ENCODE measurements at regions not wholly inside any gene's neighbourhood (a gene's known extent, or its start where the extent isn't known, plus 50 kb on each side); places are given as distances from the start of the nearest gene placed in this dataset.
"Not testable (repeated sequence)": the region's sequence is repeated elsewhere in the genome, so short reads cannot be mapped to it uniquely, and the experiment has no call there.

DNA sequence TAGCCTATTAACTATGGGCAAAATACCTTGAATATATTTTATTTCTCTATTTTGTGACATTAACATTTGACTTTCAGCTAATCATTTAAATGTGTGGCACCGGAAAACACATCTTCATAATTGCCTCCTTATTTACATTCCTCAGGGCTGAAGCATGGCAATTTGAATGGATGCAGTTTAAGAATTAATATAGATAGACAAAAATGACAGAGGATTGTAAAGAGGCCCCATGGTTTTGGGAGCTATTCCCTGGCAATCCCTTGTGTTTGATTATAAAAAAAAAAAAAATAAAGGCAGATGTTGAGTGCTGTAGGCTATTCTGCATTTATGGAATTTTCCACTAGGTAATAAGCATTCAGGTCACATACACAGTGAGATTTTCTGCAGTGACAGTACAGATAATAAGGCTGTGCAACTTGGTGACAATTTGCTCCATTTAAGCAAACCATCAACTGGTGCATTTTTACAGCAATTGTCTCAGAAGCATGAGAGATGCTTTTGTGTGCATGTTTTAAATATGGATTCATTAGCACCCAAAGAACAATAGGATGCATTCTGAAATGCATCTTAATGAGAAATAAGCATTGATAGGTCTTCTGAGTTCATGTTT is 123.2 kb upstream of the SLC38A4 start:
- DNase-seq = no peak

GRCh38 chr12:46950094-46950493 is 124.3 kb upstream of the SLC38A4 start:
- no peak for DNase-seq

- no peak for DNase-seq
Measured at GRCh38 chr12:46952880-46953483, 126.4 kb upstream of the PCED1B start.

DNA sequence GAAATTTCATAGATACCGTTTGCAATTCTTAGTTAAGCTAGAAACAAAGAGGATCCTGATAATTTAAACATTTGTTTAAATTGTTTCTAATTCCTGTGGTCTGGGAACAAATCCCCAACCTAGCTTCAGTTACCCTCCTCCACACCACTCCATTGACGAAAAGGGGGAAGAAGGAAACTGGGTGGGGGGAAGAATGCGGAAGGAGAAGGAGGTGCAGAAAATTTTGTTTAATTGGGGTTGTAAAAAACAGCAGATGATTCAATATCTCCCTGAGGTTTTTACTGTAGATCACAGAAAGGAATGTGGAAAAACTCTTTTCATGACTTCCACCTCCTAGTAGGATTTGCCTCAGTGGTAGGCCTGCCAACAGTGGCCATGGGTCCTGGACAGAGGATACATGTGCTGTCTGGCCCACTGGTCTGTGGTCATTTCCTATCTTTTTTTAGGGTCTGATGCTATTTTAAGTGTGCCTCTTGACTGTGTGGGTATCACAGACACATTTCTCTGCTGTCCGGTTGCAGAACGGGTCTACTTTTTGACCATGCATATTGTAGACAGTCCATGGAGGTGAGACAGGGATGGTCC is 122.9 kb upstream of the PCED1B start:
- no peak for DNase-seq

DNA sequence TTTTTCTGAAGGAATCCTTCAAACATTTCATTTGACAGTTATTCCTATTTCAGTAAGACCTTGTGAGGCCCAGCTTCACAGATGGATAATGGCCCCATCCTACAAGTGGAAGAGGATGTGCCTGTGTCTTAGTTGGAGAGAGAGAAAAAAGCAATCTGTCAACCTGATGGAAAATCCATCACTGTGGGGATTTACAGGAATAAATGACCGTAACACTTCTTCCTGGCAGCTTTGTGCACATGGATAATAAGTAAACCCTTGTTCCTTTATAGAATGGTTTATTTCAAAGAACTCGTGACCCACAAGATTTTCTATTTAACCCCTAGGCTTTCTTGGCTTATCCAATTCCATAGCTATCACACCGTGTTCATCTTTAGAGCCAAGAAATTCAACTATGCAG is 121.4 kb upstream of the PCED1B start:
- DNase-seq = no peak

GRCh38 chr12:46958599-46959290 is 120.7 kb upstream of the PCED1B start:
- DNase-seq = no peak

GRCh38 chr12:46959502-46959901 is 119.9 kb upstream of the PCED1B start:
- DNase-seq = no peak

- DNase-seq = no peak
Measured at GRCh38 chr12:46960681-46961080, 118.7 kb upstream of the PCED1B start.

DNA sequence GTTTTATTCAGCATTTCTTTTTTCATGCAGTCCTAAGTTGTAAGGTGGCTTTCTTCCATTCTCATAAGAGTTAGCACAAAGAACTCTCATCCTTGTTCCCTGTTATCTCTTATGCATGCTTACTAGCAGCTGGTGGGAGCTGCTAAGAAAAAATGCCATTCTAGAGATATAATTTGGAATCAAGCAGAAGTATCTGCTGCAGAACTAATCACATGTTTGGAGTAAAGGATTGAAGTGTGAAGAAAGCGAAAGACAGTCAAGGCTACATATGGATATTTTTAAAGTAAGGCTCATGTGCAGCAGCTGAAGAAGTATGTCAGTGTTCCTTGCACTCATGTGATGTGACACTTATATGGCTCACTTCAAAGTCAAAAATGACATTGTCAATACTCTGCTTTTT is 116.2 kb upstream of the PCED1B start:
- DNase-seq = no peak

DNA sequence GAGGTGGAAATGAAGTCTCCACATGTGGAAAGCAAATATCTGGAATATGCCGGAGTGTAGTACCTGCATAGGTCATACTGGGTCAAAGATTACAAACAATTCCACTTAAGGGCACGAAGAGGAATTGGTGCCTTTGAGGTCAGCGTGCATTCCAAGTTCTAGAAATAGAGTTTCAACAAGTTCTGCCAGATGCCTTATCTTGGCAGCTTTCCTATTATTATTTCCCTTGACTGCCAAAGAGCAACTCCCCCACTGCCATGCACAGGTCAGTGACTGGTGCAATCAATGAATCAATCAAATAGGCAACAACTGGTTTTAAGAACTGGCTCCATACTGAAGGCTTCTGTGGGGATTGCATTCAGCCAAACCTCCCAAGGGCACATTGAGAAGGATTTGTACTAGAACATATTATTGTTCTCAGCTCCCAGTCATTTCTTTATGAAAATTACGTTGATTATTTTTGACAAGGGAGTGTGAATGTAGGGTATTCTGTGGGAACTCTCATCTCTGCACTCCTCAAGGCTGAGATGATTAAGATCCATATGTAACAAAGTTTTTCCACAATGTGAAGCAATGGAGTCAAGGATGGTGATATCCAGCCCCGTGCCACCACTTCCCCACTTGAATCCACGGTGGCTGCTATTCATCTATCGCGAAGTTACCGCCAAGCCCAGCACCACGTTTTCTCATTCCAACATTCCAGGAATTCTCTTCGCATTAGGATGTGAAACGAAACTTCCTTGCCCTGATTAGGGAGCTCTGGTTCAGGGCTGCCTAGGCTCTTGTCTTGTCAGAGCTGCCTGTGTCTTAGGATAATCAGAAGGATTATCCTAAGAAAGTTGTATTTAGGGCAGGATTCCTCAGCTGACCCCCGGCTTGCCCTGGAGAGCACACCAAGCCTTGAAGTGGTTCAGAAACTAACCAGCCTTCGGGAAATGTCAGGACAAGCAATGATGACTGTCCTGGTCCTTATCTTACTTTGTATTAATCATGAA is 115.1 kb upstream of the PCED1B start:
- DNase-seq = no peak

- no peak for DNase-seq
Measured at GRCh38 chr12:46965137-46965536, 114.3 kb upstream of the PCED1B start.

DNA sequence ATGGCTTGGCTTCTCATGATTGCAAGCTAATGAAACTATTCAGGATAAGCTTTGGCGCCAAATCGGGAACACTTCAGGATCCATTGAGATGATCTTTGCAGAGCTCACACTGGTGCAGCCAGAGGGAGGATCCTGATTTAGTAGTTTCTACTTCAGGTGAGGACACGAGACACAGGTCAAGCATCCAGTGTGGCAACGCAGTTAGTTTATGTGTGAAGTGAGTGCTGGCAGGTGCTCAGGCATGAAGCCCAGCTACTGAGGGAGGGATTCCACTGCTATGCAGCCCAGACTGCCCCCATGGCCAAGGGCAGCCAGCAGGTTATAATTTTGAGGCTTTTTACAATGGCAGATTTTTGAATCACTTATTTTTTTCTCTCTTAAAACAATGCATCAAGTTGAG is 113.5 kb upstream of the PCED1B start:
- no peak for DNase-seq

- no peak for DNase-seq
Measured at GRCh38 chr12:46970636-46971035, 108.8 kb upstream of the PCED1B start.

- DNase-seq = not testable (repeated sequence)
Measured at GRCh38 chr12:46973937-46974336, 105.5 kb upstream of the PCED1B start.

- no peak for DNase-seq
Measured at GRCh38 chr12:46977871-46978375, 101.5 kb upstream of the PCED1B start.

- no peak for DNase-seq
Measured at GRCh38 chr12:46981622-46982021, 97.8 kb upstream of the PCED1B start.

DNA sequence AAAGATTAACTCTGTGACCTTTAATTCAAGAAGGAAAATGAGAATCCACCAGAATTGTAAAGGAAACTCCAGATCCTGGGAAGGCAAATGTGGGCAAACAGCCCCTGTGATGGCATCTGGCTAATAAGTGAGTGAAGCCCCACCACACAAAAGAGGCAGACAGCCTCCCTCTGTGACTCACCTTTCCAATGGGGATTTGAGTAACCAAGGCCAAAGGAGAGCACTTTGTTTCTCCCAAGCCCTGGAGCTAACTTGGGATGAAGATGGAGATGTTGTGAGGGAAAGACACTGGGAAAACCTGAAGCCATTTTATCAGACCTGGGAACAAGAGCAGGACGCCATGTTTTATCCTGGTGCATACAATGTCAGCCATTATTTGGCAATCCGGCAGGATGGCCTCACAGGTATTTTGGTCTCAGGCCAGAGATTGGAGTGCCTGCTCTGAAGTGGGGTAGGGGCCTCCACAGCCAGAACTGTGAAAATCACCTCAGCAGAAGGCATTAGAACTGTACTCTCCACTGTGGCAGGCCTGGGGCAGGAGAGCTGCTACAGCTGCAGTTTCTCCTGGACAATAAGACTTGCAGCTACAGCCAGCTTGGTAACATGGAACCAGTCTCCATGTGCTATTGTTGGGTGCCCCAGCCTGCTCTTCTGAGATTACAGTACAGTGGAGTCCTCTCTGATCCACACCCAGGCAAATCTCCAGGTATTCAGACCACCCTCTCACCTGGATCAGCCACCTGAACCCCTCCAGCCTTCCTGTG is 96.6 kb upstream of the PCED1B start:
- no peak for DNase-seq

- DNase-seq = no peak
Measured at GRCh38 chr12:46983393-46983793, 96.0 kb upstream of the PCED1B start.

GRCh38 chr12:46983959-46984841 is 95.2 kb upstream of the PCED1B start:
- no peak for DNase-seq

DNA sequence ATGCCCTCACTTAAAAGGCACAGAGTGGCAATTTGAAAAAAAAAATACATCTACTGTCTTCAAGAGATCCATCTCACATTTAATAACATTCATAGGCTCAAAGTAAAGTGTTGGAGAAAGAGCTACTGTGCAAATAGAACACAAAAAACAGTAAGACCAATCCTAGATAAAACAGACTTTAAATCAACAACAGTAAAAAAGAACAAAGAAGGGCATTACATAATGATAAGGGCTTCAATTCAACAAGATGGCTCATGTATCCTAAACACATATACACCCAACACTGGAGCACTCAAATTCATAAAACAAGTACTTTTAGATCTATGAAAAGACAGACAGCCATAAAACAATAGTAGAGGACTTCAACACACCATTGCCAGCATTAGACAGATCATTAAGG is 93.6 kb upstream of the PCED1B start:
- DNase-seq = no peak

DNA sequence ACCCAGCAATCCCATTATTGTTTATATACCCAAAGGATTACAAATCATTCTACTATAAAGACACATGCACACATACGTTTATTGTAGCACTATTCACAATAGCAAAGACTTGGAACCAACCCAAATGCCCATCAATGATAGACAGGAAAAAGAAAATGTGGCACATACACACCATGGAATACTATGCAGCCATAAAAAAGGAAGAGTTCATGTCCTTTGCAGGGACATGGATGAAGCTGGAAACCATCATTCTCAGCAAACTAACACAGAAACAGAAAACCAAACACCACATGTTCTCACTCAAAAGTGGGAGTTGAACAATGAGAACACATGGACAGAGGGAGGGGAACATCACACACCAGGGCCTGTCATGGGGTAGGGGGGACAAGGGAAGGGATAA is 91.3 kb upstream of the PCED1B start:
- not testable (repeated sequence) for DNase-seq
